ENCODE measurements at regions not wholly inside any gene's neighbourhood (a gene's known extent, or its start where the extent isn't known, plus 50 kb on each side); places are given as distances from the start of the nearest gene placed in this dataset.

DNA sequence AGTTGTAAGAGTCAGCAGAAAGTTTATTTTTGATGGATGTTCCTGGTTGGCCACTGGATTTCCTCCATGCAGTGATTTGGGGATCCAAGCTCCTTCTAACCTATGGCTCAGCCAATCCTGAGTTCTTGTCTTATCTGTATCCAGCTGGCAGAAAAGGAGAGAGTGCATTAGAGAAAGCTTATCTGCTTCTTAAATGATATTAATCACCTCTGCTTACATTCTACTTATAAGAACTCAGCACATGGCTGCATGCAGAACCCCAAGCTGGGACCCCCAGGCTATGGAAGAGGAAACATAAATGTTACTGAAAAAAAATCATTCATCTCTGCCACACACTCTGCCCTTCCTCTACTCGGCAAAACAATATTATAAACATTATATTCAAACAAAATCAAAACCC lies 739.8 kb upstream of the AUTS2 start:
- DNase-seq (ENCODE audit: low spot score) = no peak
- H3K27me3 ChIP-seq (ENCODE audit: control insufficient read depth in 4 of 4, insufficient read depth in 4 of 4, low read length in 3 of 4) = no peaks in the 10 kb centered on the region
- no peak overlapping the region for H3K9ac ChIP-seq (ENCODE audit: low read depth in 1 of 2, low read length in 2 of 2)
- no peaks in the 10 kb centered on the region for H3K9me3 ChIP-seq (ENCODE audit: control insufficient read depth in 4 of 4, low read length in 3 of 4)
- H3K36me3 ChIP-seq (ENCODE audit: control insufficient read depth in 4 of 4, insufficient read depth in 3 of 4, low read depth in 1 of 4, low read length in 3 of 4) = no peaks in the 10 kb centered on the region
- H3K4me1 ChIP-seq (ENCODE audit: control insufficient read depth in 4 of 4, insufficient read depth in 4 of 4, low read length in 3 of 4) = no peaks in the 10 kb centered on the region
- no peak overlapping the region for H3K4me3 ChIP-seq (ENCODE audit: low read depth in 1 of 3, low read length in 3 of 3)
- H3K27ac ChIP-seq (ENCODE audit: low read depth in 1 of 2, low read length in 2 of 2) = no peak overlapping the region
- WGBS = 66% methylated on average over 1 of the region's 1 CpG
- TF ChIP-seq TAF1 (conservative IDR thresholded peaks at IDR 0.05) (no peak), EGR1 (IDR thresholded peaks at IDR 0.05; ENCODE audit: low read depth in 2 of 2) (no peak), HNF4G (IDR thresholded peaks at IDR 0.05) (no peak), RXRA (IDR thresholded peaks at IDR 0.05) (no peak), YY1 (IDR thresholded peaks at IDR 0.05) (no peak), RAD21 (IDR thresholded peaks at IDR 0.05) (no peak), HNF4A (conservative IDR thresholded peaks at IDR 0.05) (no peak), FOXA2 (IDR thresholded peaks at IDR 0.05) (no peak), JUND (IDR thresholded peaks at IDR 0.05) (no peak)
- TF ChIP-seq, protein P1, sequence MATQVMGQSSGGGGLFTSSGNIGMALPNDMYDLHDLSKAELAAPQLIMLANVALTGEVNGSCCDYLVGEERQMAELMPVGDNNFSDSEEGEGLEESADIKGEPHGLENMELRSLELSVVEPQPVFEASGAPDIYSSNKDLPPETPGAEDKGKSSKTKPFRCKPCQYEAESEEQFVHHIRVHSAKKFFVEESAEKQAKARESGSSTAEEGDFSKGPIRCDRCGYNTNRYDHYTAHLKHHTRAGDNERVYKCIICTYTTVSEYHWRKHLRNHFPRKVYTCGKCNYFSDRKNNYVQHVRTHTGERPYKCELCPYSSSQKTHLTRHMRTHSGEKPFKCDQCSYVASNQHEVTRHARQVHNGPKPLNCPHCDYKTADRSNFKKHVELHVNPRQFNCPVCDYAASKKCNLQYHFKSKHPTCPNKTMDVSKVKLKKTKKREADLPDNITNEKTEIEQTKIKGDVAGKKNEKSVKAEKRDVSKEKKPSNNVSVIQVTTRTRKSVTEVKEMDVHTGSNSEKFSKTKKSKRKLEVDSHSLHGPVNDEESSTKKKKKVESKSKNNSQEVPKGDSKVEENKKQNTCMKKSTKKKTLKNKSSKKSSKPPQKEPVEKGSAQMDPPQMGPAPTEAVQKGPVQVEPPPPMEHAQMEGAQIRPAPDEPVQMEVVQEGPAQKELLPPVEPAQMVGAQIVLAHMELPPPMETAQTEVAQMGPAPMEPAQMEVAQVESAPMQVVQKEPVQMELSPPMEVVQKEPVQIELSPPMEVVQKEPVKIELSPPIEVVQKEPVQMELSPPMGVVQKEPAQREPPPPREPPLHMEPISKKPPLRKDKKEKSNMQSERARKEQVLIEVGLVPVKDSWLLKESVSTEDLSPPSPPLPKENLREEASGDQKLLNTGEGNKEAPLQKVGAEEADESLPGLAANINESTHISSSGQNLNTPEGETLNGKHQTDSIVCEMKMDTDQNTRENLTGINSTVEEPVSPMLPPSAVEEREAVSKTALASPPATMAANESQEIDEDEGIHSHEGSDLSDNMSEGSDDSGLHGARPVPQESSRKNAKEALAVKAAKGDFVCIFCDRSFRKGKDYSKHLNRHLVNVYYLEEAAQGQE (IDR thresholded peaks at IDR 0.05) = no peak
- TF ChIP-seq, protein P2, sequence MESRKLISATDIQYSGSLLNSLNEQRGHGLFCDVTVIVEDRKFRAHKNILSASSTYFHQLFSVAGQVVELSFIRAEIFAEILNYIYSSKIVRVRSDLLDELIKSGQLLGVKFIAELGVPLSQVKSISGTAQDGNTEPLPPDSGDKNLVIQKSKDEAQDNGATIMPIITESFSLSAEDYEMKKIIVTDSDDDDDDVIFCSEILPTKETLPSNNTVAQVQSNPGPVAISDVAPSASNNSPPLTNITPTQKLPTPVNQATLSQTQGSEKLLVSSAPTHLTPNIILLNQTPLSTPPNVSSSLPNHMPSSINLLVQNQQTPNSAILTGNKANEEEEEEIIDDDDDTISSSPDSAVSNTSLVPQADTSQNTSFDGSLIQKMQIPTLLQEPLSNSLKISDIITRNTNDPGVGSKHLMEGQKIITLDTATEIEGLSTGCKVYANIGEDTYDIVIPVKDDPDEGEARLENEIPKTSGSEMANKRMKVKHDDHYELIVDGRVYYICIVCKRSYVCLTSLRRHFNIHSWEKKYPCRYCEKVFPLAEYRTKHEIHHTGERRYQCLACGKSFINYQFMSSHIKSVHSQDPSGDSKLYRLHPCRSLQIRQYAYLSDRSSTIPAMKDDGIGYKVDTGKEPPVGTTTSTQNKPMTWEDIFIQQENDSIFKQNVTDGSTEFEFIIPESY (IDR thresholded peaks at IDR 0.05) = no peak
- TF ChIP-seq, protein P3, sequence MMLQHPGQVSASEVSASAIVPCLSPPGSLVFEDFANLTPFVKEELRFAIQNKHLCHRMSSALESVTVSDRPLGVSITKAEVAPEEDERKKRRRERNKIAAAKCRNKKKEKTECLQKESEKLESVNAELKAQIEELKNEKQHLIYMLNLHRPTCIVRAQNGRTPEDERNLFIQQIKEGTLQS (IDR thresholded peaks at IDR 0.05) = no peak

DNA sequence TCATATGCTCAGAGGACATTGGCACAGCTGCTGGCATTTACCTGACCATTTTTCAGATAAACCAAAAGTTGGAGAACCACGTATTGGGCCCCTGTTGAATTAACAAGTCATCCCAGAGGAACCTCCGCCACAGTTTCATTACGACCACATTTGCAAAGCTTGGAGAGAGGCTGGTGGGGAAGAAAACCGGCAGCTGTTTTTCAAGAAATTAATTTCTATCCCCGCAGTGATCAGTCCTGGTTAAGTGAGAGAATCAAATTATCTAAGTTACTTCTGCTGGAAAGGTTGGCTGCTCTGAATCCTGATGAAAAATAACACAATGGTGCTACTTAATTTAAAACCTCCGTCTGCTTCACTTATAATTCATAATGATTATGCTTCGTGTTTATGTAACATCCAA lies 737.1 kb upstream of the AUTS2 start:
- TF ChIP-seq RAD21 (IDR thresholded peaks at IDR 0.05) (no peak), GABPA (IDR thresholded peaks at IDR 0.05 in 1 of 2, conservative IDR thresholded peaks at IDR 0.05 in 1 of 2) (no peak), SP1 (IDR thresholded peaks at IDR 0.05) (no peak), FOXA2 (IDR thresholded peaks at IDR 0.05) (no peak), HNF4A (conservative IDR thresholded peaks at IDR 0.05) (no peak), RXRA (IDR thresholded peaks at IDR 0.05) (no peak), HNF4G (IDR thresholded peaks at IDR 0.05) (no peak), FOXA1 (IDR thresholded peaks at IDR 0.05) (no peak), TAF1 (conservative IDR thresholded peaks at IDR 0.05) (no peak)
- TF ChIP-seq, protein P4, sequence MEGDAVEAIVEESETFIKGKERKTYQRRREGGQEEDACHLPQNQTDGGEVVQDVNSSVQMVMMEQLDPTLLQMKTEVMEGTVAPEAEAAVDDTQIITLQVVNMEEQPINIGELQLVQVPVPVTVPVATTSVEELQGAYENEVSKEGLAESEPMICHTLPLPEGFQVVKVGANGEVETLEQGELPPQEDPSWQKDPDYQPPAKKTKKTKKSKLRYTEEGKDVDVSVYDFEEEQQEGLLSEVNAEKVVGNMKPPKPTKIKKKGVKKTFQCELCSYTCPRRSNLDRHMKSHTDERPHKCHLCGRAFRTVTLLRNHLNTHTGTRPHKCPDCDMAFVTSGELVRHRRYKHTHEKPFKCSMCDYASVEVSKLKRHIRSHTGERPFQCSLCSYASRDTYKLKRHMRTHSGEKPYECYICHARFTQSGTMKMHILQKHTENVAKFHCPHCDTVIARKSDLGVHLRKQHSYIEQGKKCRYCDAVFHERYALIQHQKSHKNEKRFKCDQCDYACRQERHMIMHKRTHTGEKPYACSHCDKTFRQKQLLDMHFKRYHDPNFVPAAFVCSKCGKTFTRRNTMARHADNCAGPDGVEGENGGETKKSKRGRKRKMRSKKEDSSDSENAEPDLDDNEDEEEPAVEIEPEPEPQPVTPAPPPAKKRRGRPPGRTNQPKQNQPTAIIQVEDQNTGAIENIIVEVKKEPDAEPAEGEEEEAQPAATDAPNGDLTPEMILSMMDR (IDR thresholded peaks at IDR 0.05; ENCODE audit: low read depth, low read length, missing input control) = no peak
- TF ChIP-seq, protein P2 (IDR thresholded peaks at IDR 0.05) = no peak
- TF ChIP-seq, protein P5, sequence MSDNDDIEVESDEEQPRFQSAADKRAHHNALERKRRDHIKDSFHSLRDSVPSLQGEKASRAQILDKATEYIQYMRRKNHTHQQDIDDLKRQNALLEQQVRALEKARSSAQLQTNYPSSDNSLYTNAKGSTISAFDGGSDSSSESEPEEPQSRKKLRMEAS (IDR thresholded peaks at IDR 0.05) = no peak
- TF ChIP-seq, protein P3 (IDR thresholded peaks at IDR 0.05) = no peak
- WGBS = 89% methylated on average over 7 of the region's 7 CpGs

More for the DNA sequence above, 737.1 kb upstream of the AUTS2 start:
- Histone ChIP-seq H3K4me3 (ENCODE audit: low read depth in 1 of 3, low read length in 3 of 3) (no peak overlapping the region), H3K27ac (ENCODE audit: low read depth in 1 of 2, low read length in 2 of 2) (no peak overlapping the region), H3K9ac (ENCODE audit: low read depth in 1 of 2, low read length in 2 of 2) (no peak overlapping the region), H3K36me3 (ENCODE audit: control insufficient read depth in 4 of 4, insufficient read depth in 3 of 4, low read depth in 1 of 4, low read length in 3 of 4) (no peaks in the 10 kb centered on the region), H3K27me3 (ENCODE audit: control insufficient read depth in 4 of 4, insufficient read depth in 4 of 4, low read length in 3 of 4) (no peaks in the 10 kb centered on the region), H3K4me1 (ENCODE audit: control insufficient read depth in 4 of 4, insufficient read depth in 4 of 4, low read length in 3 of 4) (no peaks in the 10 kb centered on the region), H3K9me3 (ENCODE audit: control insufficient read depth in 4 of 4, low read length in 3 of 4) (no peaks in the 10 kb centered on the region)
- DNase-seq (ENCODE audit: low spot score) = no peak
